ENCODE measurements at regions not wholly inside any gene's neighbourhood (a gene's known extent, or its start where the extent isn't known, plus 50 kb on each side); places are given as distances from the start of the nearest gene placed in this dataset.

- no peaks in the 10 kb centered on the region for H3K79me2 ChIP-seq (ENCODE audit: insufficient read depth, low read length)
- H3K9me2 ChIP-seq (ENCODE audit: low read depth, low read length) = no peaks in the 10 kb centered on the region
- H3K4me1 ChIP-seq (ENCODE audit: insufficient read depth, low read length, severe bottlenecking) = no peaks in the 10 kb centered on the region
- H3K27ac ChIP-seq (ENCODE audit: low read depth, low read length, poor library complexity, severe bottlenecking) = no peak overlapping the region
- H3K9ac ChIP-seq (ENCODE audit: low read length) = no peak overlapping the region
- H3K27me3 ChIP-seq (ENCODE audit: insufficient read depth, low read length) = peaks cover 9% of the 10 kb centered on the region; the same call in 1 of the 2 replicates
- H3K4me2 ChIP-seq (ENCODE audit: low read length) = no peak overlapping the region
- no peak overlapping the region for H2AFZ ChIP-seq (ENCODE audit: low read length)
- no peak overlapping the region for H3K4me3 ChIP-seq (ENCODE audit: low read depth, low read length, poor library complexity, severe bottlenecking)
- no peaks in the 10 kb centered on the region for H3F3A ChIP-seq (ENCODE audit: insufficient read depth, low read length)
- H3K9me3 ChIP-seq (ENCODE audit: low read length) = no peaks in the 10 kb centered on the region
- no peaks in the 10 kb centered on the region for H3K36me3 ChIP-seq (ENCODE audit: insufficient read depth, low read length)
- H4K20me1 ChIP-seq (ENCODE audit: insufficient read depth, low read length) = no peaks in the 10 kb centered on the region
- no peak for TF ChIP-seq CTCF (IDR thresholded peaks at IDR 0.05; ENCODE audit: low read length)
- TF ChIP-seq EZH2 (IDR thresholded peaks at IDR 0.05; ENCODE audit: borderline replicate concordance, low read length) = no peak
Measured at GRCh38 chr10:71072823-71073210, 139.6 kb upstream of the UNC5B start.

- Histone ChIP-seq H3K9me2 (ENCODE audit: low read depth, low read length) (no peaks in the 10 kb centered on the region), H3K27me3 (ENCODE audit: insufficient read depth, low read length) (peaks cover 9% of the 10 kb centered on the region; the same call in 1 of the 2 replicates), H3K79me2 (ENCODE audit: insufficient read depth, low read length) (no peaks in the 10 kb centered on the region), H3K4me1 (ENCODE audit: insufficient read depth, low read length, severe bottlenecking) (no peaks in the 10 kb centered on the region), H3K9me3 (ENCODE audit: low read length) (no peaks in the 10 kb centered on the region), H2AFZ (ENCODE audit: low read length) (no peak overlapping the region), H3K9ac (ENCODE audit: low read length) (no peak overlapping the region), H3F3A (ENCODE audit: insufficient read depth, low read length) (no peaks in the 10 kb centered on the region), H3K27ac (ENCODE audit: low read depth, low read length, poor library complexity, severe bottlenecking) (no peak overlapping the region), H3K4me3 (ENCODE audit: low read depth, low read length, poor library complexity, severe bottlenecking) (no peak overlapping the region), H4K20me1 (ENCODE audit: insufficient read depth, low read length) (no peaks in the 10 kb centered on the region), H3K4me2 (ENCODE audit: low read length) (no peak overlapping the region), H3K36me3 (ENCODE audit: insufficient read depth, low read length) (no peaks in the 10 kb centered on the region)
- TF ChIP-seq EZH2 (IDR thresholded peaks at IDR 0.05; ENCODE audit: borderline replicate concordance, low read length) = no peak
- no peak for TF ChIP-seq CTCF (IDR thresholded peaks at IDR 0.05; ENCODE audit: low read length)
Measured at GRCh38 chr10:71073451-71074175, 138.8 kb upstream of the UNC5B start.

- no peak overlapping the region for H3K4me2 ChIP-seq (ENCODE audit: low read length)
- H2AFZ ChIP-seq (ENCODE audit: low read length) = no peak overlapping the region
- H3K36me3 ChIP-seq (ENCODE audit: insufficient read depth, low read length) = no peaks in the 10 kb centered on the region
- no peaks in the 10 kb centered on the region for H3K4me1 ChIP-seq (ENCODE audit: insufficient read depth, low read length, severe bottlenecking)
- H3K9me3 ChIP-seq (ENCODE audit: low read length) = no peaks in the 10 kb centered on the region
- H3F3A ChIP-seq (ENCODE audit: insufficient read depth, low read length) = no peaks in the 10 kb centered on the region
- no peaks in the 10 kb centered on the region for H4K20me1 ChIP-seq (ENCODE audit: insufficient read depth, low read length)
- H3K4me3 ChIP-seq (ENCODE audit: low read depth, low read length, poor library complexity, severe bottlenecking) = no peak overlapping the region
- H3K27ac ChIP-seq (ENCODE audit: low read depth, low read length, poor library complexity, severe bottlenecking) = no peak overlapping the region
- H3K27me3 ChIP-seq (ENCODE audit: insufficient read depth, low read length) = peaks cover 9% of the 10 kb centered on the region; the same call in 1 of the 2 replicates
- no peak for TF ChIP-seq CTCF (IDR thresholded peaks at IDR 0.05; ENCODE audit: low read length)
- no peak for TF ChIP-seq EZH2 (IDR thresholded peaks at IDR 0.05; ENCODE audit: borderline replicate concordance, low read length)
- H3K9ac ChIP-seq (ENCODE audit: low read length) = no peak overlapping the region
- no peaks in the 10 kb centered on the region for H3K79me2 ChIP-seq (ENCODE audit: insufficient read depth, low read length)
- no peaks in the 10 kb centered on the region for H3K9me2 ChIP-seq (ENCODE audit: low read depth, low read length)
Measured at GRCh38 chr10:71074176-71074755, 138.1 kb upstream of the UNC5B start.
